ENCODE measurements at regions not wholly inside any gene's neighbourhood (a gene's known extent, or its start where the extent isn't known, plus 50 kb on each side); places are given as distances from the start of the nearest gene placed in this dataset.

DNA sequence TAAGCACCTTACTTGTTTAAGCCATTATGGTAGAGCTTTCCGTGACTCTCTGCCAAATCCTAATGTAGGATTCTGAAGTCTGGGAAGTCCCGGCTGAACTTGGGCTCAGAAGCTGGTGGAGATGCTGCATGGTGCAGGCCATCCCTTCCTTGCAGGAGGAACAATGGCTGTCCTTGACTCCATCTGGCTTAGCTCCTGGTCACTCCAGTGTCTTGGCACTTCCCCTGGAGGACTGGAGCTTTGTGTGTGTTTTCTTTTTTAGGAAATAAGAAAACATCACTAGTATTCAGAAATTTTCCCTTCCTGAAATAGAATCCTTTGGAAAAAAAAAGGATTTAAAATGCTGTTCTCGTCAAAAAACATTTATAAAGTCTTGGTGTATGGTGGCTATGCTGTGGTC is 209.3 kb upstream of the ROPN1 start:
- Mint-ChIP-seq H3K4me1 (no peaks in the 10 kb centered on the region), H3K36me3 (no peaks in the 10 kb centered on the region), H3K4me3 (no peak overlapping the region), H3K27ac (no peak overlapping the region), H3K9me3 (peaks cover 0 to 11% (median 1%) of the 10 kb centered on the region in 7 donors), H3K27me3 (peaks cover 29 to 54% (median 45%) of the 10 kb centered on the region in 3 donors)
- no peak for DNase-seq
- ATAC-seq (ENCODE audit: low read depth in 2 of 2): no peak

DNA sequence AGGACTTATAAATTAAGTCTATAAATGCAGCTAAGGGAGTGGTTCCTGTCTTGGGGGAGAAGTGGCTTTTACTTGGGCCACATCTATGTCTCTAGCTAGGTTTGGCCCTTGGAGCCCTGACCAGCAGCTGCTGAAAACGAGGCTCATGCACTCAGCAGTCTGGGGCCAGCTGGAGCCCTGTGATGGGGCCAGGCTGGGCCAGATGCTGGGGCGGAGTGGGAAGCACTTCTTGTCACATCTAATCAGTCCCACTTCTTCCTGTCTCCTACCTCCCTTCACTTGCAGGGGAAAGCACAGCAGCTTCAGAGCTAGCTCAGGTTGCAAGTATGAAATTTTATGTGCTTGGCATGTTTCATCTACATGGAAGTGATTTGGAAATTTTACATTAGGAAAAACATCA is 209.9 kb upstream of the ROPN1 start:
- no peak for DNase-seq
- ATAC-seq (ENCODE audit: low read depth in 2 of 2): no peak
- no peak overlapping the region for H3K4me3 Mint-ChIP-seq
- peaks cover 0 to 11% (median 1%) of the 10 kb centered on the region in 7 donors for H3K9me3 Mint-ChIP-seq
- H3K27ac Mint-ChIP-seq: no peak overlapping the region
- H3K36me3 Mint-ChIP-seq: no peaks in the 10 kb centered on the region
- H3K4me1 Mint-ChIP-seq: no peaks in the 10 kb centered on the region
- peaks cover 29 to 60% (median 51%) of the 10 kb centered on the region in 3 donors for H3K27me3 Mint-ChIP-seq

DNA sequence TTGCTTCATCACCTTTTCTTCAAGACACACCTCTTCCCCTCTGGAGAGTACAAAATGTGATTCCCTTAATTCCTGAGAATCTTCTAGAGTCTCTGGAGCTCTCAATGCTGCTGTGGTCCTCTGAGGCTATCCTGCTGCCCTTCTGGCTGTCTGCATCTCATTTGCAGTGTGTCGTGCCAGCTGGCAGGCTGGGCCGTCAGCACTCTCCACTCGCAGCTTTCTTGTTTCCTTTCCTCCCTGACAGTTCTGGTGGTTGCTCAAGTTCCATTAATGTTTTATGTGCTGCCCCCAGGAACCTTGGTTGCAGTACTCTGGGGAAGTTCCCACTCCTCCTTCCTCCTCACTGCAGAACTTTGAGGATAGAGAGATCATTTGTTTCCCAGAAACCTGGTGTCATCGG is 210.8 kb upstream of the ROPN1 start:
- H3K9me3 Mint-ChIP-seq: peaks cover 0 to 11% (median 1%) of the 10 kb centered on the region in 7 donors
- H3K27ac Mint-ChIP-seq: no peak overlapping the region
- DNase-seq: no peak
- H3K4me1 Mint-ChIP-seq: no peaks in the 10 kb centered on the region
- H3K4me3 Mint-ChIP-seq: no peak overlapping the region
- no peaks in the 10 kb centered on the region for H3K36me3 Mint-ChIP-seq
- peaks cover 24 to 59% (median 51%) of the 10 kb centered on the region in 3 donors for H3K27me3 Mint-ChIP-seq
- ATAC-seq (ENCODE audit: low read depth in 2 of 2): no peak

DNA sequence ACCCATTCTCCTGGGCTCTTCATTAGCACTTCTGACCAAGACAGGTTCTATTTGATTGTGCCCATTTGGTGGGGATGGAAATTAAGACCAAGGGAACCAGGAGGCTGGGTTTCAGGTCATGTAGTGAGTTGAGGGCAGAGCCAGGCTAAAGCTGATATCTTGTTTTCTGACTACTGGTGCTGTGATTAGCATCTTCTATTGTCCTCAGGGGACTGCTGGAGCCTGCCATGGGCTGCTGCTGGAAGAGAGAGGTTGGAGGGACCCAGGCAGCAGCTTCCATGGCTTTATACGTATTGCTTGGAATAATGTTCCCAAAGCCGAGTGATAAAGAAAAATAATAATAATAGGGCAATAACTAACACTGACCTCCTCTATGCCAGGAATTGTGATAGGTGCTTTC is 211.4 kb upstream of the ROPN1 start:
- Mint-ChIP-seq H3K27me3 (peaks cover 24 to 57% (median 53%) of the 10 kb centered on the region in 3 donors), H3K36me3 (no peaks in the 10 kb centered on the region), H3K4me1 (no peaks in the 10 kb centered on the region), H3K9me3 (peaks cover 0 to 11% (median 1%) of the 10 kb centered on the region in 7 donors), H3K4me3 (no peak overlapping the region), H3K27ac (no peak overlapping the region)
- no peak for ATAC-seq (ENCODE audit: low read depth in 2 of 2)
- no peak for DNase-seq

GRCh38 chr3:124206225-124207055 is 214.5 kb upstream of the ROPN1 start:
- Mint-ChIP-seq H3K4me3 (no peak overlapping the region), H3K9me3 (peaks cover 0 to 5% (median 0%) of the 10 kb centered on the region in 7 donors), H3K27me3 (peaks cover 24 to 54% (median 37%) of the 10 kb centered on the region in 3 donors), H3K4me1 (no peaks in the 10 kb centered on the region), H3K27ac (no peak overlapping the region), H3K36me3 (no peaks in the 10 kb centered on the region)
- ATAC-seq (ENCODE audit: low read depth in 2 of 2): no peak
- DNase-seq: no peak

GRCh38 chr3:124207077-124207476 is 215.2 kb upstream of the ROPN1 start:
- peaks cover 27 to 61% (median 37%) of the 10 kb centered on the region in 3 donors for H3K27me3 Mint-ChIP-seq
- H3K4me1 Mint-ChIP-seq: no peaks in the 10 kb centered on the region
- DNase-seq (no peak), ATAC-seq (ENCODE audit: low read depth in 2 of 2) (no peak)
- H3K4me3 Mint-ChIP-seq: no peak overlapping the region
- H3K27ac Mint-ChIP-seq: no peak overlapping the region
- peaks cover 0 to 5% (median 0%) of the 10 kb centered on the region in 7 donors for H3K9me3 Mint-ChIP-seq
- no peaks in the 10 kb centered on the region for H3K36me3 Mint-ChIP-seq

GRCh38 chr3:124207873-124208485 is 216.1 kb upstream of the ROPN1 start:
- Mint-ChIP-seq H3K9me3 (no peaks in the 10 kb centered on the region), H3K27ac (no peak overlapping the region), H3K27me3 (peaks cover 27 to 57% (median 29%) of the 10 kb centered on the region in 3 donors), H3K4me1 (no peaks in the 10 kb centered on the region), H3K36me3 (no peaks in the 10 kb centered on the region), H3K4me3 (no peak overlapping the region)
- DNase-seq (no peak), ATAC-seq (ENCODE audit: low read depth in 2 of 2) (no peak)

DNA sequence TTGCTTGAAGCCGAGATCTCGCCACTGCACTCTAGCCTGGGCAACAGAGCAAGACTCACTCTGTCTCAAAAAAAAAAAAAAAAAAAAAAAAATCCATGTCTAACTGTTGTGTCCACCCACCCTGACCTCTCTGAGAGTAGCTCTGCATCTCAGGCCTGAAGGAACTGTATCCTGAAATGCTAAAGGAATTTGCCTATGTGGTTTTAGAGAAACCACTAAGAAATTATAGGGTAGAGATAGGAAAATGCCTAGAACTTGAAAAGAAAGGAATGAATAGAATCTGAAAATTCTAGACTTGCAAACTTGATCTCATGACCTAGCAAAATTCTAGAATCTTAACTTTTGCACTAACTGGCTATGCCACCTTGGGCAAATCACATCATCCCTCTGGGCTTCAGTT is 217.5 kb upstream of the ROPN1 start:
- Mint-ChIP-seq H3K27me3 (peaks cover 19 to 50% (median 22%) of the 10 kb centered on the region in 3 donors), H3K4me3 (no peak overlapping the region), H3K9me3 (no peaks in the 10 kb centered on the region), H3K27ac (no peak overlapping the region), H3K36me3 (no peaks in the 10 kb centered on the region), H3K4me1 (no peaks in the 10 kb centered on the region)
- ATAC-seq (ENCODE audit: low read depth in 2 of 2) (no peak), DNase-seq (no peak)

GRCh38 chr3:124210899-124211298 is 219.0 kb upstream of the ROPN1 start:
- Mint-ChIP-seq H3K9me3 (no peaks in the 10 kb centered on the region), H3K4me1 (no peaks in the 10 kb centered on the region), H3K27me3 (peaks cover 19 to 48% (median 22%) of the 10 kb centered on the region in 3 donors), H3K4me3 (no peak overlapping the region), H3K36me3 (no peaks in the 10 kb centered on the region), H3K27ac (no peak overlapping the region)
- no peak for ATAC-seq (ENCODE audit: low read depth in 2 of 2)
- no peak for DNase-seq

DNA sequence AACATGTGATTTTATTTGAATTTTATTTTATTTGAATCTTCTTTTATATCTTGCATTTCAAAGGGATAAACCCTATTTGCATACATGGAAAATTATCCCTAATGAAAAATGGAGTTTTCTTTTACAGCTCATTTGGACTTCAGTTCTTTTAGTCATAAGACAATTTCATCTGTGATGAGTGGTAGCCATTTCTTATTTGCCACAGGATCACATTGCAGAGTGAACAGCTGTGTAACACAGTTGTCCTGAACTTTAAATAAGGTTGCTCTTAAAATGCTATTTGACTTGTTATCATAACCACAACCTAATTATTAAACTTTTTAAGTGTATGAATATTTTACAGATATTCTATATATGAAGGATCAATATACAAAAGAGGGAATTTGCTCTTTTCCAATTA is 221.7 kb upstream of the ROPN1 start:
- no peaks in the 10 kb centered on the region for H3K4me1 Mint-ChIP-seq
- H3K36me3 Mint-ChIP-seq: no peaks in the 10 kb centered on the region
- peaks cover 0 to 35% (median 21%) of the 10 kb centered on the region in 3 donors for H3K27me3 Mint-ChIP-seq
- no peak overlapping the region for H3K27ac Mint-ChIP-seq
- DNase-seq: no peak
- ATAC-seq (ENCODE audit: low read depth in 2 of 2): no peak
- H3K9me3 Mint-ChIP-seq: peaks cover 0 to 2% (median 0%) of the 10 kb centered on the region in 7 donors
- H3K4me3 Mint-ChIP-seq: no peak overlapping the region

GRCh38 chr3:124217542-124217941 is 225.6 kb upstream of the ROPN1 start:
- Mint-ChIP-seq H3K27ac (no peak overlapping the region), H3K9me3 (peaks cover 0 to 11% (median 0%) of the 10 kb centered on the region in 7 donors), H3K27me3 (peaks cover 19 to 46% (median 26%) of the 10 kb centered on the region in 3 donors), H3K4me1 (no peaks in the 10 kb centered on the region), H3K4me3 (no peak overlapping the region), H3K36me3 (no peaks in the 10 kb centered on the region)
- ATAC-seq (ENCODE audit: low read depth in 2 of 2): no peak
- DNase-seq: no peak

- DNase-seq (no peak), ATAC-seq (ENCODE audit: low read depth in 2 of 2) (no peak)
- Mint-ChIP-seq H3K27ac (peak overlapping the region in 1 of 6 donors; percentile 37), H3K4me1 (no peaks in the 10 kb centered on the region), H3K9me3 (peaks cover 0 to 11% (median 0%) of the 10 kb centered on the region in 7 donors), H3K36me3 (no peaks in the 10 kb centered on the region), H3K27me3 (peaks cover 14 to 39% (median 27%) of the 10 kb centered on the region in 3 donors), H3K4me3 (no peak overlapping the region)
Observed at GRCh38 chr3:124221422-124221821, 229.5 kb upstream of the ROPN1 start.

DNA sequence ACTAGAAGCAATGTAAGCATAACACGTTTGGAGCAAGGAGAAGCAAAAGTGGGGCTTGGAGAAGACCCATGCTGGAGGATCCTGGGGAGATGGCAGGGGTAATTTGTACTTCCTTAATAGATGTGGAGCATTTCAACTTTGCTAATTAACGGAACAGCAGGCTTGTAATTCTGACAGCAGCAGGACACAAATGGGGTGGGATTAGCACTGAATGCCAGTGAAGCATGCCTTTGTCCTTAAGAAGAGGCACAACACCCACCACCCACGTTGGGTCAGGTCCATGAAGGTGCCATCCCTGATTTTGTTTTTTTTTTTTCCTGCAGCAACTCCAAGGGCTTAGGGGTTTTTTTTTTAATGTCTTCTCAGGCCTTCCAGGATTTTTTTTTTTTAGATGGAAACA is 231.9 kb upstream of the ROPN1 start:
- Mint-ChIP-seq H3K36me3 (peaks cover 0 to 3% of the 10 kb centered on the region in 2 donors), H3K27me3 (peaks cover 15 to 43% (median 27%) of the 10 kb centered on the region in 3 donors), H3K4me1 (no peaks in the 10 kb centered on the region), H3K27ac (no peak overlapping the region), H3K4me3 (no peak overlapping the region), H3K9me3 (peaks cover 0 to 11% (median 3%) of the 10 kb centered on the region in 7 donors)
- ATAC-seq (ENCODE audit: low read depth in 2 of 2): no peak
- DNase-seq: no peak

DNA sequence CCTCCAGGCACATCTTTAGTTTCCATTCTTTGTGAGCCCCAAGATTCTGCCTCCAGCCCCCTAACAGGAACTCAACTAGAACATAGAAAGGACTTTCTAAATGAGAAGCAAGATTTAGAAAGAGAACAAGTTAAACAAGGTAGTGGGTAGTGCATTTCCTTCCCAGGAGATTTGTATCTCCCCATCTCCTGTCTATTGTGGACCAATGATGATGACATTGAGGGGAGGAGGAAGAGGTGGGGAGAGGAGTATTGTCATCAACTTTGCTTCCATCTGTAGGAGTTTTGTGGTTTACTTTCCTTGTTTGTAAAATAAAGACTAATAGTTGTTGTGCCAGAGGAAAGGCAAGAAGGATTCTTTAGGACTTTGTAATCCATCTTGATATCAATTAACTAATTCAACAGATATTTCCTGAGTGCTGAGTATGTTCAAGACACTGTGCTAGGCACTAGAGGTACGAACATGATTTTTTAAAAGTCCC is 235.3 kb upstream of the ROPN1 start:
- no peak for DNase-seq
- Mint-ChIP-seq H3K9me3 (peaks cover 0 to 7% (median 4%) of the 10 kb centered on the region in 7 donors), H3K4me1 (no peaks in the 10 kb centered on the region), H3K4me3 (no peak overlapping the region), H3K36me3 (peaks cover 0 to 3% of the 10 kb centered on the region in 2 donors), H3K27me3 (peaks cover 19 to 32% (median 22%) of the 10 kb centered on the region in 3 donors), H3K27ac (no peak overlapping the region)
- no peak for ATAC-seq (ENCODE audit: low read depth in 2 of 2)
